HG02678 (cell line): ENCODE measurements at regions not wholly inside any gene's neighbourhood (a gene's known extent, or its start where the extent isn't known, plus 50 kb on each side); places are given as distances from the start of the nearest gene placed in this dataset.

Experiments
- ATAC-seq: cut with Tn5 transposase; IDR thresholded peaks from one replicate; pipeline ENCODE4 v1.9.1; 2021; ENCODE audit warnings: mild to moderate bottlenecking, moderate library complexity; ENCODE audit not compliant: unreplicated experiment

GRCh38 chr4:101730291-101731117, 60.0 kb upstream of the BANK1 start:
- ATAC-seq, result peak; percentile 93

DNA sequence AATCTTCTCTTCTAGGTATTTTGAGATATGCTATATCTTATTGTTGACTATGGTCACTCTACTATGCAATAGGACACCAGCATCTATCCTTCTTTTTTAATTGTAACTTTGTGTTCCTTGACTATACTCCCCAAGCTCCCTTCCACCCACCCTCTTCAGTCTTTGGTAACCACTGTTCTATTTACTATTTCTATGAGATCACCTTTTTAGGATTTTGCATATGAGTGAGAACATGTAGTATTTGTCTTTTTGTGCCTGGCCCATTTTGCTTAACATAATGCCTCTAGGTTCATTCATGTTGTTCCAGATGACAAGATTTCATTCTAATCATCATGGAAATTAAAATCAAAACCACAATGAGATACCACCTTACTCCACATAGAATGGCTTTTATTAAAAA, 63.3 kb upstream of the BANK1 start:
- no peak for ATAC-seq

DNA sequence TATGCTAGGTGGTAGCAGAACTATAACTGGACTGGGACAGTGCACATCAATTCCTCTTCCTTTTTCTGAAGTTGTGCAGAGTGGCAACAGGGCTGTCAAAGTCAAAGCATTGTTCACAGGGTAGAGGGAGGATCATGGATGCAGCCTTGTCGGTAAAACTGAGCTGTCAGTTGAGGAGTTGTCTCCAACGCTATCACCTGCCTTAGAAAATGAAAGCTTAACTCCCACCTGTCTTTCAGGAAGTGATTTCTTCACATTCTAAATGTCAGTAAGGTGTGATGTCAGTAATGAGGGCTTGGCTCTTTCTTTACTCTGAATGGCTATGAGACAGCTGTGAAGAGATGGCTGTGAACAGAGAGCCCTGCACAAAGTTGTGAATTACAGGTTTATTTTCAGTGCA, 66.4 kb upstream of the BANK1 start:
- ATAC-seq, result no peak

GRCh38 chr4:101718810-101719209, 71.7 kb upstream of the BANK1 start:
- ATAC-seq, result no peak

- ATAC-seq, result no peak
Observed at GRCh38 chr4:101711590-101712260, 78.8 kb upstream of the BANK1 start.

DNA sequence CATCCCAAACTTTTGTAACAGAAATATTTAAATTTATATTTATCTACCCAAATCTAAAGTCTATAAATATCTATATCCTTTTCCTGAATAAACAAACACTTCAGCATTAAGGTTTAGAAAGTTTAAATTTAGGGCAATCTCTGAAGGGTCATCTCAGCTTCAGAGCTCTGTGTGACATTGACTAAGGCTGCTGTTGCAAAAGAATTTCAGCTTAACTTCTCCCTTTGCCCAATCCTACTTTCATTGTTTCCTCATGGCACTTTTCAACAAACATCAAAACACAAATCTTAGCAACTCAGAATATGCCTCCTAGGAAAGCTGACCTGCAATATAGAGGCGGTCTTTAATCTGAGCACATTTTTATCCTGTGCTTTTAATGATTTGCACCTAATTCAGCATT, 79.7 kb upstream of the BANK1 start:
- ATAC-seq, result no peak

- ATAC-seq, result no peak
Observed at GRCh38 chr4:101708293-101709039, 82.1 kb upstream of the BANK1 start.

- no peak for ATAC-seq
Observed at GRCh38 chr4:101707596-101707995, 82.9 kb upstream of the BANK1 start.

DNA sequence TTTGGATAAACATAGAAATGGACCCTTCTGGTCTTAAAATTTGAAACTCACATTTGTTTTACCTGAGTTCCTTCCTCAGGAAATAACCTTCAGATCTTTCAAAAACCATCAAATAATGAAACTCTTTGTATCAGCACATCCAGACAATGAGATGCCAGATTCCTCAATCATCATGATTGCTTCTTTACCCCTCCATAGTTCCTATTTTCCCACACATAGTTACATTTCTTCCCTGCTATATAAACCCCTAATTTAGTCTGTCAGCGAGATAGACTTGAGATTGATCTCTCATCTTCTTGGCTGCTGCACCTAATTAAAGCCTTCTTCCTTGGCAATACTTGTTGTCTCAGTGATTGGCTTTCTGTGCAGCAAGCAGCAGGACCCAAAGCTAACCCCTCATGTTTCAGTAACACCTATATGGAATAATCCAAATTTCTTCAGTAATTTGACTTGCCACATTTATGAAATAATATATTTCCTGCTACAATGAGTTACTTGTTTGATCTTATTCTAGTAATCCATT, 83.9 kb upstream of the BANK1 start:
- no peak for ATAC-seq

- ATAC-seq, result no peak
Observed at GRCh38 chr4:101701551-101701950, 89.0 kb upstream of the BANK1 start.

GRCh38 chr4:101699441-101700124, 90.9 kb upstream of the BANK1 start:
- no peak for ATAC-seq

GRCh38 chr4:101697266-101697665, 93.3 kb upstream of the BANK1 start:
- ATAC-seq, result no peak

- ATAC-seq, result no peak
Observed at GRCh38 chr4:101696276-101697010, 94.1 kb upstream of the BANK1 start.

DNA sequence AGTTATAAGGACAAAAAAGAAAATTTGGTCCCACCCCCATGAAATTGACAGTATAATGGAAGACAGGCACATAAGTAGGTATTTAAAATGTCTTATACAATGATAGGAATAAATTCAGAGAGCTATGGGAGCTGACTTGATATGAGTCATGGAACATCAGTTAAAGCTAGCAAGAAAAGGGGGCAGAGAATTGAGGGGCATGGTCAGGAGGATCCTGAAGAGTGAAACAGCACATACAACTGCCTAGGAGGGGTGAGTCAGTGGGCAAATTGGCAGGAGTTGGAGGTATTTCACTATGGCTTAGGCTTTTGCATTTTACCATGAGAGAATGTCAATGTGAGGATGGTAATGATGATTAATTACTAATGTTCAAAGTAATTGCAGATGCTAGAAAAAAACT, 95.4 kb upstream of the BANK1 start:
- no peak for ATAC-seq

DNA sequence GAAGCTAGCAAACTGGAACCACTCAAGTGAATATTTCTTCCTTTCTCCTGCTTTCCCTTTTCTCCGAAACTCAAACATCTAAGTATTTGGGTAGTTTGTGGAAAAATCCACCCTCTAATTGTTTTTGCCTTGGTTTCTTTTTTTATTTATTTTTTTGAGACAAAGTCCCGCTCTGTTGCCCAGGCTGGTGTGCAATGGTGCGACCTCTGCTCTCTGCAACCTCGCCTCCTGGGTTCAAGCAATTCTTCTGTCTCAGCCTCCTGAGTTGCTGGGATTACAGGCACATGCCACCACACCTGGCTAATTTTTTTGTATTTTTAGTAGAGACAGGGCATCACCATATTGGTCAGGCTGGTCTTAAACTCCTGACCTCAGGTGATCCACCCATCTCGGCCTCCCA, 96.1 kb upstream of the BANK1 start:
- peak; percentile 14 for ATAC-seq

GRCh38 chr4:101693842-101694398, 96.6 kb upstream of the BANK1 start:
- ATAC-seq, result peak; percentile 69

- ATAC-seq, result no peak
Observed at GRCh38 chr4:101689220-101689619, 101.3 kb upstream of the BANK1 start.

GRCh38 chr4:101685126-101685525, 105.4 kb upstream of the BANK1 start:
- ATAC-seq, result no peak

DNA sequence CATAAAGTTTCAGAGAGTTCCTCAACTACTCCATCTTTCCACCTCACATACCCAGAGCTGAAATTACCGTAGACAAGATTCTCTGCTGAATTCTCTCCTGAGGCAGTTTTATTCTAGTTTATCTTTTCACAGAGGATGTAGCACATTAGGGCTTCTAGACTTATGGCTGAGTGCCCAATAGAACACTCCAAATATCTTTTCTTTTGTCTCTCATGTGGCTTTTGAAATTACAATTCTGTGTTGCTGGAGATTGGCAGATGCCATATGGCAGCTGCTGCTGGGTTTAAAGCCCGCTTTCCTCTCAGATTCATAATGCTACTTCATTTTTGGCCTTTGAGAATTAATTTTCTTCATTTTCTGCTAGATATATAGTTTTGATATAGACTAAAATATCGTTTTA, 107.6 kb upstream of the BANK1 start:
- ATAC-seq, result no peak

DNA sequence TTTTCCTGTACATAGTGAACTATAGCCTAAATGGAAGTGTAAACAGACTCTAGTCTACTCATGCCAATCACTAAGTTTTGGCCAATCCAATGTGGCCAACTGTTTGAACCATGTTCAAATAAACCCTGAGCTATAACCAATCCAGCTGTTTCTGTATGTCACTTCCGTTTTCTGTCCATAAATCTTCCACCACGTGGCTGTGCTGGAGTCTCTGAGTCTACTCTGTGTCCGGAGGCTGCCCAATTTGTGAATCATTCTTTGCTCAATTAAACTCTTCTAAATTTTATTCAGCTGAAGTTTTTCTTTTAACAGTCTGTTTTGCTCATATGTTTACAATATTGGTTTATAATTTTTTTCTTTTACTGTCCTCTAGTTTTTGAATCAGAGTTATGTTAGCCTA, 112.3 kb upstream of the BANK1 start:
- no peak for ATAC-seq
